Bronchial epithelial cell (primary cell): ENCODE measurements at regions not wholly inside any gene's neighbourhood (a gene's known extent, or its start where the extent isn't known, plus 50 kb on each side); places are given as distances from the start of the nearest gene placed in this dataset.

Experiments used
- DNase-seq: peaks from one replicate; pipeline ENCODE4 v3.0.0-alpha.2; 2010; ENCODE audit warnings: low read depth
- FAIRE-seq: peaks from 2 replicates; lab custom pipeline; 2011; peaks lifted over from hg19 to GRCh38; lab: Jason Lieb, UNC
- H3K27me3 ChIP-seq: 2 replicates; pipeline ENCODE4 v1.5.1; 2011; ENCODE audit warnings: low read length; ENCODE audit not compliant: control insufficient read depth, insufficient read depth
- H3K36me3 ChIP-seq: 2 replicates; pipeline ENCODE4 v1.5.1; 2011; ENCODE audit warnings: low read length; ENCODE audit not compliant: control insufficient read depth, insufficient read depth
- H3K4me3 ChIP-seq: 2 replicates; pipeline ENCODE4 v1.5.1; 2011; ENCODE audit warnings: mild to moderate bottlenecking, low read depth, low read length, control low read depth
- CTCF ChIP-seq: IDR thresholded peaks from 2 replicates; pipeline ENCODE4 v1.5.1; 2011; ENCODE audit warnings: mild to moderate bottlenecking, moderate library complexity, low read length, control low read depth, inconsistent platforms; ENCODE audit not compliant: insufficient read depth, severe bottlenecking

- no peak for TF ChIP-seq CTCF
- no peaks in the 10 kb centered on the region for H3K36me3 ChIP-seq
- no peak for FAIRE-seq
- peaks cover 1% of the 10 kb centered on the region for H3K27me3 ChIP-seq
- no peak for DNase-seq
- no peak overlapping the region for H3K4me3 ChIP-seq
These were observed 163.1 kb upstream of the PTCH1 start for GRCh38 chr9:95679874-95680273.

- Histone ChIP-seq H3K27me3 (peaks cover 1% of the 10 kb centered on the region), H3K4me3 (no peak overlapping the region), H3K36me3 (no peaks in the 10 kb centered on the region)
- FAIRE-seq: no peak
- no peak for TF ChIP-seq CTCF
- no peak for DNase-seq
These were observed 162.0 kb upstream of the PTCH1 start for GRCh38 chr9:95678759-95679158.

GRCh38 chr9:95670122-95670521 is 153.4 kb upstream of the PTCH1 start:
- TF ChIP-seq CTCF: no peak

GRCh38 chr9:95669253-95669652 is 152.5 kb upstream of the PTCH1 start:
- no peak for DNase-seq
- FAIRE-seq: no peak
- Histone ChIP-seq H3K36me3 (no peaks in the 10 kb centered on the region), H3K4me3 (no peak overlapping the region), H3K27me3 (no peaks in the 10 kb centered on the region)
- no peak for TF ChIP-seq CTCF

More at GRCh38 chr9:95670122-95670521, 153.4 kb upstream of the PTCH1 start:
- Histone ChIP-seq H3K36me3 (no peaks in the 10 kb centered on the region), H3K4me3 (no peak overlapping the region), H3K27me3 (no peaks in the 10 kb centered on the region)
- DNase-seq: no peak
- FAIRE-seq: no peak

GRCh38 chr9:95667789-95668188 is 151.0 kb upstream of the PTCH1 start:
- DNase-seq (no peak), FAIRE-seq (no peak)
- Histone ChIP-seq H3K36me3 (no peaks in the 10 kb centered on the region), H3K4me3 (no peak overlapping the region), H3K27me3 (no peaks in the 10 kb centered on the region)
- no peak for TF ChIP-seq CTCF

- Histone ChIP-seq H3K4me3 (no peak overlapping the region), H3K27me3 (no peaks in the 10 kb centered on the region), H3K36me3 (no peaks in the 10 kb centered on the region)
- TF ChIP-seq CTCF: no peak
- no peak for DNase-seq
- no peak for FAIRE-seq
These were observed 150.0 kb upstream of the PTCH1 start for GRCh38 chr9:95666785-95667155.
